GM19043 (cell line): ENCODE measurements at regions not wholly inside any gene's neighbourhood (a gene's known extent, or its start where the extent isn't known, plus 50 kb on each side); places are given as distances from the start of the nearest gene placed in this dataset.

Source experiments
- ATAC-seq: cut with Tn5 transposase; IDR thresholded peaks from one replicate; pipeline ENCODE4 v1.9.1; 2021; ENCODE audit warnings: low read depth; ENCODE audit not compliant: unreplicated experiment

DNA sequence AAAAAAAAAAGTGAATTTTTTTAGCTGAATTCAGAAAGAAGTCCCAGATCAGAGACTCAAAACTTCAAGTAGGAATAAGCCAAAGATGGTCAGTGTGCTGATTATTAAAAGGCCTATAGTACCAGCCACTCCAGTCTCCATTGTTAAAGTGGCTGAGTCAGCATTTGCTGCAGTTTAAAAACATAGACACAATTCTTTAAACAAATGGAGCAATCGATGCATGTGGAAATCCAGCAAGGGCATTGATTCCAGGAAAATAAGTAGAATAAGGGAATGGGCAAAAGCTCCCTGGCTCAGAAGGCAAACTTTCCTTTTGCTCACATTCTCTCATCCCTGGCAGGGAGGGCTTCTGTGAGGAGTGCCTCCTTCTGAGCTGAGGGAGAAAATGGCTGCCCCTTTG lies 317.6 kb downstream of the LRIG3 start:
- ATAC-seq: no peak

DNA sequence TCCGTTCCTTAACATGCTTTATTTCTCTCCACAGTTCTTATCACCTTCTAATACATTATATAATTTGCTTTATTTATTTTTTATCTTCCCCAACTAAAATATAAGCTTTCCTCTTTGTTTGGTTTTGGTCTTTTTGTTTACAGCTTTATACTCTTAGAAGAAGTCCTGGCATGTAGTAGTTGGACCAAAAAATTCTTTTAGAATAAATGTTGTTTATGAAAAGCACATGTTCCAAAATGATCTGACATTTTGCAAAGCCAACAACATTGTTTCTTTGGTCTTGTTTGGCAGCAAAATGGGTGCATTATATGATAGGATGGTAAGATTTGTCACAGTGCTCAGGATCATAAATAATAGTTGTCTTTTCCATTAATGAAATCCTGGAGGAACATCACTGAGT lies 312.5 kb downstream of the LRIG3 start:
- ATAC-seq: no peak

DNA sequence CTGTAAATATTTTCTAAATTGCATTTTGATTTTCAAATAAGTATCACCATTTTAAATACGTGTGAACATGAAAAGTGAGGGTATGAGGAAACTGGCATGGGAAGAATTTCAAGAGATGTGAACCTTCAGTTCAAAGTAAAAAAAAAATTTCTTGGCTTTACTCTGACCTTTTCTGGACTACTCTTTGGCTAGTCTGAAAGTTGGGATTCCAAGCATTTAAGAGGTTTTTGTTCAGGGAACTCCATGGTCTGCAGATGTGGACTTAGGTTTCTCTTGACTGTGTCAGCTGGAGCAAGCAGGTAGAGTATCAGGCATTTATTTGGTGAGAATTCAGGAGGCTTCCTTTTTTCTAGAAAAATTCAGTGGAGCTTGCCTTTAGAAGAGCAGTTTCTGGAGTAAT lies 311.6 kb downstream of the LRIG3 start:
- ATAC-seq: no peak

DNA sequence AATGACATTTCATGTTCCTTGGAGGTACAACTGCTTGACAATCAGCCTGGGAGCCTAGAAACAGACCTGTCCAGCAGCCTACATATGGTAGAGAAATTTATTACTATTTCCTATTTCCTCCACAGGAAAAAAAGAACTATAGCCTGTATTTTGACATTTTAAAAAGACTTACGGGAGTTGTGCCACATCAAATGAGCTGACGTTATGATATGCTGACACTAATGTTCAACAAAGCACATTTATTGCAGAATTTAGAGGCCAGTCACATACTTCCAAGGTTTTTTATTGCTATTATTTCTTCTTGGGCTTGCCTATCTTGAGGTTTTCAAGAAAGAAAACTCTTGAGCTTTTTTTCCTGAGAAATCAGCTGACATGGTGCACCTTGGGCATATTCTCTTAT lies 305.3 kb downstream of the LRIG3 start:
- no peak for ATAC-seq

DNA sequence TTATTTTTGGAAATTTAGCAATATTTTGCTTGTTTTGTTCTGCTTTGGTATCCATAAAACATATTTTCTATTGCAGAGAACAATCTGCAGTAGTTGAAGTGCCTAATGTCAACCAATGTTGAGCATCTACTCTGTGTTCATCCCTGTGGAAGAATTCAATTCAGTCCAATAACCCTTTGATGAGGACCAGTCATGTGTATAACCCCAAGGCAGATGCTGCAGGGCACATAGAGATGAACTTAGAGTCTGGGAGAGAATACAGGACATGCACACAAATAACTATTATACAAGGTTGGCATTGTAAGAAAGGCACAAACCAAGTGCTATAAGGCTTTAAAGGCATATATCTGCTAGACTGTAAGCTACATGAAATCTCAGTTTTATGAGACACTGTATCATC lies 304.7 kb downstream of the LRIG3 start:
- no peak for ATAC-seq

DNA sequence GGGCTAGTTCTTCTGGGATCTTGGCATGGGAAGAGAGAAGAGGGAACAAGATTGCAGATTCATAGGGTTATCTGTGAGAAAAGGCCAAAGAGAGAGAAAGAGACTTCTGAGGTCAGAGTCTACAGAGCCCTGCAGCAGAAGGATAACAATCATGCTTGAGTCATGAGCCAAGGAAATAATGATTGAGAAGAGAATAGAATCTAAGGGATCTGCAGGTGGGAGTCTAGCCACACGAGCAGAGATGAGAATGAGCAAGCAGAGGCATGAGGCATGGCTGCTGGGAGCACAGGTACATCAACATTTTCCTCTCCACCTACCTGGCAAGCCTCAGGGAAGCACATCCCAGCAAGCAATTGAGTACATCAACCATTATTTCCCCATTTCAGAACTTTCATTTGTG lies 303.7 kb downstream of the LRIG3 start:
- no peak for ATAC-seq

DNA sequence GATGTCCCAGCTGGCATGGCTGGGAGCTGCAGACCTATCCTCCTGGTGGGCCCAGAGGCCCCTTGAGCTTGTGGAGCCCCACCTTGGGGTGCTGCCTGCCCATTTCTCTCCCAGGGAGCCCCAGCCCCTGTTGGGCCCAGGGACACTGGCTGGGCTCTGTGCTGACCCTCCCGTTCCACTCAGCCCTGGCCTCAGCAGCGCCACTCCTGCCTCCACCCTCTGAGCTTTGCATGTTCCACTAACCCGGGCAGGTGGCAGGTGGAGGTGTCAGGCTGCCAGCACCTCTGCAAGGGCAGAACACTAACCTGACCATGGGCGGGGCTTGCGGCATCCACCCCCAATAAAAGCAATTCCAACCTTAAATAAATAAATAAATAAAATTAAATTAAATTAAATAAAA lies 299.2 kb downstream of the LRIG3 start:
- ATAC-seq: no peak

DNA sequence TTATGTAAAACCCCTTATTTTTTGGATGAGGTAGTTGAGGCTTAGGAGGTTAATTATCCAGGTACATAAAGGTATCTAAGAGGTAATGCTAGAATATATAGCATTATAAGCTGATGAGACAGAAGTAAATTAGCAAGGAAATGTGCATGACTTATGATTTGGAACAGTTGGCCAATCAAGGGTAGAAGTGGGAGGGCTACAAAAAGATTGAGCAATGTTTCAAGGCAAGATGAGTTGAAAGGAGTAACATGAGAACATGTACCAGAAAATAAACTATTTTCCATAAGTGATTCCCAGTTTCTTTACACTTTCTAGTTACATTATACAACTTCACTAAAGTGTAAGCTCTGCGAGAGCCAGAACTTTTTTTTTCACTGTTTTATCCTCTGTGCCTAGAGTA lies 290.9 kb downstream of the LRIG3 start:
- ATAC-seq: no peak

DNA sequence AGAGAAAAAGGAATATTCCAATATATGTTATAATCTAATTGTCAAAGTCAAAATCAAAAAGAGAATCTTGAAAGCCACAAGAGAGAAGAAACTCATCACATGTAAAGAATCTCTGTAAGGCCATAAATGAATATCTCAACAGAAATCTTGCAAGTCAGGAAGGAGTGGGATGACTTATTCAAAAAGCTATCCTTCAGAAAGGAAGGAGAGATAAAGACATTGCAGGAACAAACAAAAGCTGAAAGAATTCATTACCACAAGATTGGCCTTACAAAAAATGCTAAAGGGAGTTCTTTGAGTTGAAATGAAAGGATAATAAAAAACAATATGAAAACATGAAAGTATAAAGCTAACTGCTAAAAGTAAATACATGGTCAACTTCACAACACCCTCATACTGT lies 286.8 kb downstream of the LRIG3 start:
- ATAC-seq: no peak

DNA sequence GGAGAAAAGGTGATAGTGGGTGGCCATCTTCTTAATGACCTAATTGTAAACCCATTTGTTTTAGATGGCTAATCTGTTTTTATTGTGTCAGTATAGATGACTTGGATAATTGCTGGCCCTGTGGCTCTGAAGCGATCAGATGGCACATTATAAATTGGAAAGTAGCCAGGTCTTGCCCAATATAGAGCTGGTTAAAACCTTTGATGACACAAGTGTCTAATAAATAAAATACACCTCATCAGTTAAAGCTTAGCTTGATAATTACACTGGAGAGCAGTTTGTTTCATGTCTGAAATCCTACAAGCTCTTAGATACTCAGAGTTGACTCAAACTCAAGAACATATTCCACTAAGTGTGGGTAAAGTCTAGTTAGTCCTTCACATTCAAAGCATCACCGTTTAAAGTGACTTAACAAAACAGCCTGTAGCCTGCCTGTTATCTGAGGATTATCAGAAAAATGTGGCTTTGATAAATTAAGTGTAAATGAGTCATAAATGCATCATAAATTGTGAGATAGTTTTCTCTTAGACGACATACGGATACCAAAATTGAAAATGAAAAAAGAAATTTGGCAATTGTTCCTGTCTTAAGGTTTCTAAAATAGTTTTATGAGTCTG lies 280.9 kb downstream of the LRIG3 start:
- ATAC-seq: no peak

DNA sequence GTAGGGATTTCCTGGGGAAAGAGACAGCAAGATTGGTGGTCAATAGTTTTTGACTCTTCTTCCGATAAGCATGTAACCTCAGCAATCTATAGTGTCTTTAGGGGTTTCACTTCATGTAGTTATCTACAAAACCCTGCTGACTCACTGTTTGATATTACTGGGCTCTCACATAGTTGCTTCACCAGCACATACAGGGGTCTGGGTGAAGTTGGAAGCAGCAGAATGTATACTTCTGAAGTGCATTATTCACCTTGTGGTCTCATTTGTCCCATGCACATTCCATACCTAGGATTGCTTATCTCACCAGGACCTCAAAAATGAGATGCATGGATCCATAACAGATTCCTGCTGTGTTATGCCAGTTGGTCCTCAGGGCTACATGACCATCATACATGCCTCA lies 280.0 kb downstream of the LRIG3 start:
- ATAC-seq: no peak

DNA sequence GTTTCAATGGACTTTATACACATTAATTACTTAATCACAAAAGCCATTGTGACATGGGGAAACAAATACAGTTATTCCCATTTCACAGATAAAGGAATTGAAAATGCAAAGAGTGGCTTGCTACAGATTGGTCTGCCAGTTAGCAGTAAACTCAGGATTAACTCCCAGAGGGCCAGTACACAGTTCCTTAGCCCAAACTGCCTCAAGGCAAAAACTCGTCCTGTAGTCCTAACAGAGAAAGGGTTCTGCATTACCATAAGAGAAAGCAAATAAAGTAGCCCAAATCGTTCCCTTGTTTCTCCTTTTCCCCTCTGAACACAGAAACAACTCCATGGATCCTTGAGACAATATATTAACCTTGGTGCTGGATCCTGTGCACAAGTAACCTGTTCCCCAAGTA lies 274.4 kb downstream of the LRIG3 start:
- ATAC-seq: no peak

DNA sequence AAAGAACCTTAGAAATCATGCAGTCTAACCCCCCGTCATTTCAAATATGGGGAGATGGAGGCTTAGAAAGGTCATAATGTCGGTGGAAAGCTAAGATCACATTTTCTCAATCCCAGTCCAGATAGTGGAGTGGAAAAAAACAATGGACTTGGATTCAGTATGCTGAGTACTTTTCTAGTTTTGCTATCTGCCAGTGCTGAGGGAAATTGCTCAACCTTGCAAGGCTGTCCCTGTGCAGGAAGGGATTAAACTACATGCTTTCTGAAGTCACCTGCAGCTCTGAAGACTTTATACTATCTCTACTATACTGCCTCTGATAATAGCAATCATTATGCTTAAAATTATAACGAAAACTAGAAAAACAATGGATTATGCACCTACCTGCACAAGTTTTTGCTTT lies 272.8 kb downstream of the LRIG3 start:
- no peak for ATAC-seq

DNA sequence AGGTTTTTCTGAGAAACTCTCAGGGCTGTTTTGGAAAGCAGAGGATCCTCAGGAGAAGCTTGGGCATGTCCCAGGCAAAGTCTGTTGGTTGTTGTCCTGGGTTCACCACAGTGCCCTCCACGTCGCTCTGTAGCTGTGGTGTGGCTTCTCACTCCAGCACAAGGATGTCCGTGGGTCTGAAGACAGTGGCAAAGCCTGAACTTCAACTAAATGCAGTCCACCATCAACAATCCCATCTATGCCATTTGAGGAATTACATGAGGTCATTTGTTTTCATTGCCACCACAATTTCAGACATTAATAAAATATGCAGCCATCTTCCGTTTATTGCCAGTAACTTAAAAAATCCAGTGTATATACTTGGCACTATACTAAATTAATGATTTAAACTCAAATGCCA lies 272.1 kb downstream of the LRIG3 start:
- no peak for ATAC-seq

DNA sequence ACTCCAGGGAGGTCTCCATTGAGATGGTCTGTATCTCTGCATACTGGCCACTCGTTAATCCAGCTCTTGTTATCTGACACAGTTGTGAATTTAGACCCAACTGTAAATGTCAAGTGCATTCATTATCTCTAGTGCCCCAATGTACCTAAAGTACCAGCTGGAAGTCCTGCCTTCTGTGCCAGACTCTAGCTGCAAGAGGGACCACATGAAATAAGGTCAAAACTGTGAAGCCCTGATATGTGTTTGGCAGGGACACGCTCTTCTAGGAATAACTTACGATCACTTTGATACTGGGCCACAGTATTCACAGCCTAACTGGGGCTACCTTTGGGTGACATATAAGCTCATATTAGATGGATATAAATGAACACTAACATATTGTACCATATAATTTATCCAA lies 268.5 kb downstream of the LRIG3 start:
- ATAC-seq: no peak

DNA sequence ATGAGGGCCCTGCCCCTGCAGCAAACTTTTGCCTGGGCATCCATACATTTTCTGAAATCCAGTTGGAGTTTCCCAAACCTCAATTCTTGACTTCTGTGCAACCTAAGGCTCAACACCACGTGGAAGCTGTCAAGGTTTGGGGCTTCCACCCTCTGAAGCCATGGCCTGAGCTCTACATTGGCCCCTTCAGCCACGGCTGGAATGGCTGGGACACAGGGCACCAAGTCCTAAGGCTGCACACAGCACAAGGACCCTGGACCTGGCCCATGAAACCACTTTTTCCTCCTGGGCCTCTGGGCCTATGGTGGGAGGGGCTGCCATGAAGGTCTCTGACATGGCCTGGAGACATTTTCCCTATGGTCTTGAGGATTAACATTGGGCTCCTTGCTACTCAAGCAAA lies 266.3 kb downstream of the LRIG3 start:
- ATAC-seq: no peak

DNA sequence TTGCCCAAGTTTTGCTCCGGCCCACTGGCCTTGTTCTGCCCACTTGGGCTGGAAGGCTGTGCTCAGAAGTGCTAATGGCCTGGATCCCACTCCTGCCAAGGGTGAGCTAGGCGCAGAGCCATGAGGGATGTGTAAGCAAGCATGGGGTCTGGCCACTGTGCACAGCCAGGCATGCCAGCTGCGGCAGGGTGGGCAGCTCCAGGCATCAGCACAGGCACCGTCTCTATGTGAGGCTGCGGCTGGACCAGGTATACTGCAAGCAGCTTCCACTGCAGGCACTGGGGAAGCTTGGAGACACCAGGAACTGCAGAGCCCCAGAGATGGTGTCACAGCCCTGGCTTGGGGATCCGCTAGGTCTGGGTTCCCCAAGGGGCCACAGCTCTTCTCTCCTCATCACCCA lies 264.9 kb downstream of the LRIG3 start:
- no peak for ATAC-seq

DNA sequence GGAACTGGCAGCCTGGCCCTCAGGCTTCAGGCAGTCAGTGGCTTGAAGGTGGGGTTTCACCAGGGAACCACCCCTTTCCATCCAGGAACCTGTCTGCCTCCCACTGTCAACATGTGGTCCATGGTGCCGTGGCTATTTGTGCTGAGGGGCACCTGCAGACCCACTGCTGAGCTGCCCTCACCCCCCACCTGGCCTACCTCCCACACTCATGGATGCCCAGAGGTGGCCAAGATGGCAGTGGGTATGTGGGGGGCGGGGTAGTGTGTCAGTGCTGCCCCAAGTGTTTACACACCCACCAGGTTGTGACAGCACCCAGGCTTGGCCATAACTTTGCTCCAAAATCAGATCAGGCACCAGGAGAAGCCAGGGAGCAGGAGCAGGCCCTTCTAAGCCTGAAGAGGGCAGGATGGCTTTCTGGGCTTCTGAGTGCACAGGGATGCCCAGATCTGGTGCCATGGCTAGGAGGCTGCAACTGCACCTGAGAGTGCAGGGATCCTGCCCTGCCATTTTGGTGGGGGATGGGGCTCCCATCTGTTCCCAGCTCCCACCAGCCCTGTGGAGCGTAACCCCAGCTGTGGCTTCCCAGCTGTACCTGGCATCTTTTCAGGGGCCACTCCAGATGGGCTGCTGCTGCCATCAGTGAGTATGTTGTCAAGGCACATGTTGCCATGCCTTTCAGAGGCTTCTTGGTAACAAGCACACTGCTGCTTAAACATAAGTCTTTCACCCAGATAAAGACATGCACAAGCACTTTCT lies 263.9 kb downstream of the LRIG3 start:
- ATAC-seq: no peak

DNA sequence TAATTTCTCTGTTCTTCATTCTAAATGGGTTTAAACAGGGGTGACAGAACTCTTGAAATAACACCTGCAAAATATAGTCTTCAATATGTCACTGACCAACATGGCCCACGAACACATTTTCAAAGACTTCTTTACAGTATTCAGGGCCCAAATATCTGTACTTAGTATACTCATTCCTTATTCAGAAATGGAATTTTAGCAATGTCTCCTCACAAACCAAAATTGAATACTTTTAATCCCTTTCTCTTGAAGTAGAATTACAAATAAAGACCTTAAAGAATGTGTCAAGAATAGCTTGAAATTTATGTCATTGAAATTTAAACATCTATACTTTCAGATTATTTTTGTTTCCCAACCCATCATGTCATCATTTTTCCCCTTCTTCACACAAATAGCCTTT lies 263.1 kb downstream of the LRIG3 start:
- no peak for ATAC-seq

DNA sequence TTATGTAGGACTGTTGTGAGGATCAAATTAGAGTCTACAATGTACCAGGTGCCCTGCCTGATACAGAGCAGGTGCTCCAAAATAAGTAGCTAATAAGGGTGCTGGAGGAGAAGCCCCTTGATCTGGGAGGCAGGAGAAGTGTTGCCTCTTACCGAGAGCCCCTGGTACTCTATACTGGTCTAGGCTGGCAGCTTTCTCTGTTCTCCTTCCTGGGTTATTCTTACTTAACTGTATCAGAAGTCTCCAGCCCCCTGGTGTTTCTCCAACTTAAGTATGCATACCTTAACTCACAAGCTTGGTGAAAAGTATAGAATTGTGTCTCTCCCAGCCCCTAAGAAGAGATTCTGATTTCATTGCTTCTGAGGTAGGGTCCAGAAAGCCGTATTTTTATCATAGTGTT lies 254.9 kb downstream of the LRIG3 start:
- ATAC-seq: no peak

DNA sequence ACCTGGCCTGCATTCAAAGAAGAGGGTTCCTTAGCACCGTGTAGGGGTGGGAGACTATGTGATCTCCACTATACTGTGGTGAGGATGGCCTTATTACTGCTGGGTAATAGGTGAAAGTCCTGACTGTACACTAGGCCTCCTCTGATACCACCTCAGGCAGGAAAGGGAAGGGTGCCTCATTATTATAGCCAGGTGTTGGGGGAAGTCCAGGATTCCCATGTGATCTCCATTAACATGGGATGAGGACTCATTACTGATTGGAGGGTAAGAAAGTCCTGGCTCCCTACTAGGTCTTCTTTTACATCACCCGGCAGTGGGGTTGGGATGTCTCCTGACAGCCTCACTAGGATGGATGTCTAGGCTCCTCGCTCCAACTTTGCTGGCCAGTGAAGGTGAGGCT lies 252.1 kb downstream of the LRIG3 start:
- no peak for ATAC-seq

DNA sequence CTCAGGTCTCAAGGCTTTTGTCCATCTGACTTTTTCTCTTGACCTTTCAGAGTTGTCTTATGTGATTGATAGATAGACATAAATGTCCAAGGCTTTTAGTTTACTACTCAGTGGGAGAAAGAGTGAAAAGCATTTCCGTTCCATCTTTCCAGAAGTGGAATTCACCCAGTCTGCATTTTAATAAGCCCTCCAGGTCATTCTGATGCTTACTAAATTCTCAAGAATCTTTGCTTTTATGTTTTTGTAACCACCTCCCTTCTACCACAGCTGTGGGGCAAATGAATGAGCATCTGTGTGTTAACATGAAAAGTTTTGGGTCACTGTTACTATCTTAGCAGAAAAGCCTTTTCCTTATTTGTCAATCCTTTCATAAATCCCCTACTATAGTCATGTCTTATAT lies 251.4 kb downstream of the LRIG3 start:
- no peak for ATAC-seq

DNA sequence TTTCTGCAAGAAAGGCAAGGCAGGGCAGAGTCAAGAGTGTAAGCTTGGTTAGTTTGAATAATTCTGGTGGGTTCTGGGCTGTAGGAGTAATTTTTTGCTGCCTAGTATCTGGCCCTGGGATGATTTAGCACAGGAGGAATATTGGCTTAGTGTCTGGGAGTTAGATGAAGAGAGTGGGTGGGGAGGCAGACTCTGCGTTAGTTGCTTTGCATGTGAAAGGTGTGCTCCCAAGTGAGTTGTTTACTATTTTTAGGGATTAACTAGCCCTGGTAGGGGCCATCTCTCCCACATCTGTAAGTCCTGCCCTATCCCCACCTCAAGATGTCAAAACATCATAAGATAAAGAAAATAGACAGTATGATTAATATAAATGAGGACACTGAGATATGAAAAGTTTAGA lies 249.7 kb downstream of the LRIG3 start:
- no peak for ATAC-seq
